Thymus (tissue), 11 donors: ENCODE measurements at regions not wholly inside any gene's neighbourhood (a gene's known extent, or its start where the extent isn't known, plus 50 kb on each side); places are given as distances from the start of the nearest gene placed in this dataset.

ENCODE experiments used
- DNase-seq, 9 donors: peaks; one replicate each; pipeline ENCODE4 v3.0.0-alpha.2; 2013; ENCODE audit warnings: low spot score in 9 of 9, low read depth in 6 of 9, missing footprints in 1 of 9
- H3K27ac ChIP-seq, 2 donors: one replicate each; pipeline ENCODE4 v1.5.1; 2013; ENCODE audit warnings: control low read depth in 1 of 2, low read depth in 1 of 2, low read length in 1 of 2, mild to moderate bottlenecking in 1 of 2, moderate library complexity in 1 of 2
- H3K27me3 ChIP-seq, 2 donors: one replicate each; pipeline ENCODE4 v1.5.1; 2013; ENCODE audit warnings: low read length in 1 of 2; ENCODE audit not compliant: control insufficient read depth in 2 of 2, insufficient read depth in 1 of 2
- H3K36me3 ChIP-seq, 2 donors: one replicate each; pipeline ENCODE4 v1.5.1; 2013; ENCODE audit warnings: low read length in 1 of 2, mild to moderate bottlenecking in 1 of 2, moderate library complexity in 1 of 2; ENCODE audit not compliant: control insufficient read depth in 2 of 2, insufficient read depth in 2 of 2
- H3K4me1 ChIP-seq, 2 donors: one replicate each; pipeline ENCODE4 v1.5.1; 2013; ENCODE audit warnings: low read length in 2 of 2; ENCODE audit not compliant: control insufficient read depth in 2 of 2, insufficient read depth in 2 of 2
- H3K4me3 ChIP-seq, 2 donors: one replicate each; pipeline ENCODE4 v1.5.1; 2013; ENCODE audit warnings: low read length in 2 of 2, control low read depth in 1 of 2, mild to moderate bottlenecking in 1 of 2
- H3K9me3 ChIP-seq, 2 donors: one replicate each; pipeline ENCODE4 v1.5.1; 2013; ENCODE audit warnings: low read length in 1 of 2, mild to moderate bottlenecking in 1 of 2; ENCODE audit not compliant: control insufficient read depth in 2 of 2, insufficient read depth in 1 of 2
- WGBS: extraction: QIAGEN DNeasy Blood & Tissue Kit; methylation state at CpG from one replicate; pipeline ENCODE4 v1.1.7; 2013; 5-methylcytosine and 5-hydroxymethylcytosine counted together
- donor health status: healthy.

- no peaks in the 10 kb centered on the region for H3K36me3 ChIP-seq
- DNase-seq, result no peak
- 97% methylated on average over 12 of the region's 12 CpGs for WGBS
- no peaks in the 10 kb centered on the region for H3K9me3 ChIP-seq
- H3K4me3 ChIP-seq, result no peak overlapping the region
- no peak overlapping the region for H3K27ac ChIP-seq
- H3K4me1 ChIP-seq, result no peaks in the 10 kb centered on the region
- H3K27me3 ChIP-seq, result no peaks in the 10 kb centered on the region
Observed at GRCh38 chr14:101174522-101174838, 271.0 kb upstream of the RTL1 start.

- Histone ChIP-seq H3K27me3 (no peaks in the 10 kb centered on the region), H3K36me3 (no peaks in the 10 kb centered on the region), H3K27ac (no peak overlapping the region), H3K4me1 (no peaks in the 10 kb centered on the region), H3K9me3 (peaks cover 0 to 2% of the 10 kb centered on the region in 2 donors), H3K4me3 (no peak overlapping the region)
- 92% methylated on average over 9 of the region's 9 CpGs for WGBS
- no peak for DNase-seq
Observed at GRCh38 chr14:101174980-101175606, 271.6 kb upstream of the RTL1 start.

- H3K27me3 ChIP-seq, result no peaks in the 10 kb centered on the region
- no peaks in the 10 kb centered on the region for H3K36me3 ChIP-seq
- H3K4me3 ChIP-seq, result no peak overlapping the region
- no peak for DNase-seq
- 94% methylated on average over 13 of the region's 13 CpGs for WGBS
- no peaks in the 10 kb centered on the region for H3K4me1 ChIP-seq
- peaks cover 0 to 8% of the 10 kb centered on the region in 2 donors for H3K9me3 ChIP-seq
- H3K27ac ChIP-seq, result no peak overlapping the region
Observed at GRCh38 chr14:101175731-101176534, 272.4 kb upstream of the RTL1 start.

GRCh38 chr14:101176535-101177205 lies 273.1 kb upstream of the RTL1 start:
- Histone ChIP-seq H3K27me3 (no peaks in the 10 kb centered on the region), H3K36me3 (no peaks in the 10 kb centered on the region), H3K4me3 (no peak overlapping the region), H3K4me1 (no peaks in the 10 kb centered on the region), H3K27ac (no peak overlapping the region), H3K9me3 (peaks cover 0 to 8% of the 10 kb centered on the region in 2 donors)
- WGBS, result 91% methylated on average over 16 of the region's 16 CpGs
- DNase-seq, result no peak

- Histone ChIP-seq H3K27me3 (no peaks in the 10 kb centered on the region), H3K36me3 (no peaks in the 10 kb centered on the region), H3K4me1 (no peaks in the 10 kb centered on the region), H3K27ac (no peak overlapping the region), H3K9me3 (peaks cover 0 to 8% of the 10 kb centered on the region in 2 donors), H3K4me3 (no peak overlapping the region)
- 95% methylated on average over 23 of the region's 23 CpGs for WGBS
- no peak for DNase-seq
Observed at GRCh38 chr14:101177301-101177971, 273.9 kb upstream of the RTL1 start.

- Histone ChIP-seq H3K9me3 (peaks cover 0 to 8% of the 10 kb centered on the region in 2 donors), H3K27ac (no peak overlapping the region), H3K27me3 (no peaks in the 10 kb centered on the region), H3K4me1 (peaks cover 0 to 1% of the 10 kb centered on the region in 2 donors), H3K36me3 (no peaks in the 10 kb centered on the region), H3K4me3 (no peak overlapping the region)
- 96% methylated on average over 22 of the region's 22 CpGs for WGBS
- no peak for DNase-seq
Observed at GRCh38 chr14:101178184-101179072, 274.9 kb upstream of the RTL1 start.

- no peaks in the 10 kb centered on the region for H3K36me3 ChIP-seq
- DNase-seq, result no peak
- H3K27me3 ChIP-seq, result no peaks in the 10 kb centered on the region
- H3K4me3 ChIP-seq, result no peak overlapping the region
- peaks cover 0 to 8% of the 10 kb centered on the region in 2 donors for H3K4me1 ChIP-seq
- H3K27ac ChIP-seq, result no peak overlapping the region
- H3K9me3 ChIP-seq, result peaks cover 0 to 8% of the 10 kb centered on the region in 2 donors
- 94% methylated on average over 12 of the region's 12 CpGs for WGBS
Observed at GRCh38 chr14:101179691-101180211, 276.2 kb upstream of the RTL1 start.
